ENCODE measurements at regions not wholly inside any gene's neighbourhood (a gene's known extent, or its start where the extent isn't known, plus 50 kb on each side); places are given as distances from the start of the nearest gene placed in this dataset.
"Not testable (repeated sequence)": the region's sequence is repeated elsewhere in the genome, so short reads cannot be mapped to it uniquely, and the experiment has no call there.

DNA sequence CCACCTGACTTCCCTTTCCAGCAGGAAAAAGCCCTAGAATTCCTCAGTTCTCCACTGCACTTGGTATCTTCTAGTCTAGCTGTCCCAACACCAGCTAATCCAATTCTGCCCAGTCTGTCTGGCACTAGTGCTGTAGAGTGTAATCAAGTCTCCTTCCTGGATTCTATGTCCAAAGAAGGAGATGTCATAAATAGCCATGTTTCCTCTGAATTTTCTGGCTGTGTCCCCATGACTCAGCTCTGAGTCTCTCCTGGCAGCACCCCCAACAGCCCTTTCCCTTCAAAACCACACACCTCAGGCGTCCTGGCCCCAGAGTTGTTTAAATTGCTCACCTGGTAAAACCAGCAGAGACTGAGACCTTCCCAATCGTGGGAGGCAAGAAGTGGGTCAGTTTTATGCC is 197.2 kb downstream of the GRXCR1 start:
- Mint-ChIP-seq H3K36me3 (no peaks in the 10 kb centered on the region), H3K4me3 (no peak overlapping the region), H3K4me1 (ENCODE audit: low read depth in 2 of 2) (no peaks in the 10 kb centered on the region), H3K9me3 (peaks cover 7% of the 10 kb centered on the region), H3K27ac (no peak overlapping the region), H3K27me3 (no peaks in the 10 kb centered on the region)
- no peak for DNase-seq (ENCODE audit: low spot score)
- ATAC-seq, result no peak

GRCh38 chr4:43103048-43103447 is 210.5 kb downstream of the GRXCR1 start:
- H3K27ac Mint-ChIP-seq, result no peak overlapping the region
- no peaks in the 10 kb centered on the region for H3K27me3 Mint-ChIP-seq
- peaks cover 13% of the 10 kb centered on the region for H3K9me3 Mint-ChIP-seq
- no peaks in the 10 kb centered on the region for H3K4me1 Mint-ChIP-seq (ENCODE audit: low read depth in 2 of 2)
- DNase-seq (ENCODE audit: low spot score) (no peak), ATAC-seq (no peak)
- H3K4me3 Mint-ChIP-seq, result no peak overlapping the region
- no peaks in the 10 kb centered on the region for H3K36me3 Mint-ChIP-seq

DNA sequence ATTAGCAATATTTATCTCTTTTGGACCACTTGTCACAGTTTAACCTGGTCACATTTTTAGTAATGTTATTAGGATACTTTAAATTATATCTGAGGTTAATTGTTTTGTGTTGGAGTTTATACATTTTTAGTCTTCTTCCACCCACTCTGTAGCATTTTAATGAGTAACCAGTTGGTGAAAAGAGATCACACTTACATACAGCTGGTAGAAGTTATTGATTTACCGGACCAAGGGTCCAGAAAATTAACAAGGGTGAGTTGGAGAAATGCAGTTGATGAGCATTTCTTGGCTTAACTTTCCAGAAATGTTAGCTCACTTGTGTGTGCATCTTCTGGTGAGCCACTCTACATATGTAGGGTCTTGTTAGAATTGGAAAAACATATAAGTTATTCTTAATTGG is 219.6 kb downstream of the GRXCR1 start:
- no peaks in the 10 kb centered on the region for H3K4me1 Mint-ChIP-seq (ENCODE audit: low read depth in 2 of 2)

DNA sequence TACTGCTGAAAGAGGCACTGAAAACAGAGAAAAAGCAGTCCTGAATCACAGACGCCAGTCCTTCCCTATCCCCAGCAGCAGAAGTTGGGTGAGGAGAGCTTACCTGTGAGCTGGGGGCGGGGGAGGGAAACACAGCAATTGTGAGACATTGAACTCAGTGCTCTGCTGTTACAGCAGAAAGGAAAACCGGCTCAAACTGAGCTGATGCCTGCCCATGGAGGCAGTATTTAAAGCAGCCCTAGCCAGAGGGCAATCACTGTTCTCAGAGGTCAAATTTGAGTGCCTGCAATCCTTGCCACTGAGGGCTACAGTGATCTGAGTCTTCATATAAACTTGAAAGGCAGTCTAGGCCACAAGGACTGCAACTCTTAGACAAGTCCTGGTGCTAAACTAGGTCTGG is 220.7 kb downstream of the GRXCR1 start:
- Mint-ChIP-seq H3K36me3 (no peaks in the 10 kb centered on the region), H3K27ac (no peak overlapping the region), H3K27me3 (no peaks in the 10 kb centered on the region), H3K9me3 (peaks cover 15% of the 10 kb centered on the region), H3K4me3 (no peak overlapping the region), H3K4me1 (ENCODE audit: low read depth in 2 of 2) (no peaks in the 10 kb centered on the region)
- DNase-seq (ENCODE audit: low spot score), result no peak
- no peak for ATAC-seq

More for the DNA sequence above, 219.6 kb downstream of the GRXCR1 start:
- ATAC-seq, result no peak
- H3K36me3 Mint-ChIP-seq, result no peaks in the 10 kb centered on the region
- H3K4me3 Mint-ChIP-seq, result no peak overlapping the region
- peaks cover 15% of the 10 kb centered on the region for H3K9me3 Mint-ChIP-seq
- H3K27ac Mint-ChIP-seq, result no peak overlapping the region
- H3K27me3 Mint-ChIP-seq, result no peaks in the 10 kb centered on the region
- no peak for DNase-seq (ENCODE audit: low spot score)

GRCh38 chr4:43126595-43126994 is 234.1 kb downstream of the GRXCR1 start:
- Mint-ChIP-seq H3K9me3 (peaks cover 7% of the 10 kb centered on the region), H3K27me3 (no peaks in the 10 kb centered on the region), H3K36me3 (no peaks in the 10 kb centered on the region), H3K4me3 (no peak overlapping the region), H3K4me1 (ENCODE audit: low read depth in 2 of 2) (no peaks in the 10 kb centered on the region), H3K27ac (no peak overlapping the region)
- ATAC-seq (no peak), DNase-seq (ENCODE audit: low spot score) (no peak)

DNA sequence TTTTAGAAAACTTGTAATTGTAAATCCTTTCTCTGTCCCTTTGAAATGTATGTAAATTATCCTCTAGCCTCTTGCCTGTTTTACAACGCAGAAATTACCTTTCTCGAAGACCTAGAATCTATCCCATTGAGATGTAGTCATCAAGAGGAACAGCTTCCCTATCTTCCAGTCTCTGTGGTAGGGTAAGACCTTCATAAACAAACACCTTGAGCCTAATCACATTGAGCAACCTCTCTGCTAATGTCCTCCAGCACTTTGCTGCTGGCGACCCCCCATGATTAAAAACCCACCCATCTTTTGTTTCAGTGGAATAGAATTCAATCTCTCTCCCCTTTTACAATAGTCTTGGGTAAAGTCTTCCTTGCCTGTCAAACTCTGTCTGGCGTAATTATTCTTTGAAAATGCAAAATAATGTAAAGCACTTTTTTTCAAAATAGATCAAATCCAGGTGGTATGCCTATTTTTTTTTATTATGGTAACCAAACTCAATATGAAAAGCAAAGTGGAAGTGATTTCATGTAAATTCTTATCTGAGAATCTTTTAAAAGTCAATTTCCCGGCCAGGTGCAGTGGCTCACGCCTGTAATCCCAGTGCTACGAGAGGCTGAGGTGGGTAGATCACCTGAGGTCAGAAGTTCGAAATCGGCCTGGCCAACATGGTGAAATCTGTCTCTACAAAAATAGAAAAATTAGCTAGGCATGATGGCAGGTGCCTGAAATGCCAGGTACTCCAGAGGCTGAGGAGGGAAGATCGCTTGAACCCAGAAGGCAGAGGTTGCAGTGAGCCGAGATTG is 237.9 kb downstream of the GRXCR1 start:
- H3K9me3 Mint-ChIP-seq, result peaks cover 2% of the 10 kb centered on the region
- no peaks in the 10 kb centered on the region for H3K4me1 Mint-ChIP-seq (ENCODE audit: low read depth in 2 of 2)

DNA sequence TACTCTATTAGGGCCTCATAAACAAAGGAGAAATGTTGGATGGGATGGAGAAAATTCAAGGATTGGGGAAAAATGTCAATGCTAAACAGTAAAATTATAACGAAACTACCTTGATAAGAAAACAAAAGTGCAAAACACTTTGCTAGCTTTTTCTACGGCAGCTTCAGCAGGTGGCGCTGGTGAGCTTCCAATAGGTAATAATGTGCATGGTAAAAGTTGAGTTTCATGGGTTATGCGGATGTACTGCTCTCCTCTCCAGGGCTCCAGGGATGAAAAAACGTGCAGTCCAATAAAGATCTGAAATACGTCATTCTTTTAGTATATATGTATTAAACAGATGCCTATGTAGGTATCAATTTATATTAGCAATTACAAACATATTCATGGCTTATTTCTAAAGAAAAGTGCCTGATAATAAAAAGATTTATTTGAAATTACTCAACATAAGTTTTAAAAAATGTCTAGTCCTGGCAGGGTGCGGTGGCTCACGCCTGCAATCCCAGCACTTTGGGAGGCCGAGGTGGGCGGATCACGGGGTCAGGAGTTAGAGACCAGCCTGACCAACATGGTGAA is 239.6 kb downstream of the GRXCR1 start:
- Mint-ChIP-seq H3K27me3 (no peaks in the 10 kb centered on the region), H3K36me3 (no peaks in the 10 kb centered on the region), H3K27ac (no peak overlapping the region), H3K9me3 (no peaks in the 10 kb centered on the region), H3K4me1 (ENCODE audit: low read depth in 2 of 2) (no peaks in the 10 kb centered on the region), H3K4me3 (no peak overlapping the region)
- ATAC-seq (no peak), DNase-seq (ENCODE audit: low spot score) (peak; percentile 63)

More for the DNA sequence above, 237.9 kb downstream of the GRXCR1 start:
- Mint-ChIP-seq H3K36me3 (no peaks in the 10 kb centered on the region), H3K4me3 (no peak overlapping the region), H3K27me3 (no peaks in the 10 kb centered on the region), H3K27ac (no peak overlapping the region)
- ATAC-seq (no peak), DNase-seq (ENCODE audit: low spot score) (no peak)

- H3K4me3 Mint-ChIP-seq, result no peak overlapping the region
Observed at GRCh38 chr4:43133566-43133965, 241.1 kb downstream of the GRXCR1 start.

DNA sequence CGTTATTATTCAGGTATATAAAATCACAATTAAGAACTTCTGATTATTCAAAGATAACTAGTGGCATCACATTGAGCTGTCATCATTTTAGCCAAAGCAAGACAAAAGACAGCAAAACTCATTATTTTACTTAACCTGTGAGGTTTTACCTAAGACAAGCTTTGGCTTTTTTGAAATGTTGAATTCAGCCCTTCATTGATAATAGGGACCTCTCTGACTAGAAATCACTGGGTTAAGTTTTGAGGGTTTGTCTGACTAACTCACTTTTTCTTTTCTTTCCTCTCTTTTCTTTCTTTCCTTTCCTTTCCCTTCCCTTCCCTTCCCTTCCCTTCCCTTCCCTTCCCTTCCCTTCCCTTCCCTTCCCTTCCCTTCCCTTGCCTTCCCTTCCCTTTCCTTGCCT is 244.2 kb downstream of the GRXCR1 start:
- Mint-ChIP-seq H3K36me3 (peaks cover 7% of the 10 kb centered on the region), H3K27me3 (no peaks in the 10 kb centered on the region), H3K9me3 (peaks cover 6% of the 10 kb centered on the region), H3K4me3 (no peak overlapping the region), H3K27ac (no peak overlapping the region), H3K4me1 (ENCODE audit: low read depth in 2 of 2) (no peaks in the 10 kb centered on the region)
- ATAC-seq, result no peak
- no peak for DNase-seq (ENCODE audit: low spot score)

More at GRCh38 chr4:43133566-43133965, 241.1 kb downstream of the GRXCR1 start:
- H3K9me3 Mint-ChIP-seq, result peaks cover 3% of the 10 kb centered on the region
- H3K27ac Mint-ChIP-seq, result no peak overlapping the region
- H3K27me3 Mint-ChIP-seq, result no peaks in the 10 kb centered on the region
- no peaks in the 10 kb centered on the region for H3K4me1 Mint-ChIP-seq (ENCODE audit: low read depth in 2 of 2)
- H3K36me3 Mint-ChIP-seq, result no peaks in the 10 kb centered on the region
- DNase-seq (ENCODE audit: low spot score), result no peak
- no peak for ATAC-seq

DNA sequence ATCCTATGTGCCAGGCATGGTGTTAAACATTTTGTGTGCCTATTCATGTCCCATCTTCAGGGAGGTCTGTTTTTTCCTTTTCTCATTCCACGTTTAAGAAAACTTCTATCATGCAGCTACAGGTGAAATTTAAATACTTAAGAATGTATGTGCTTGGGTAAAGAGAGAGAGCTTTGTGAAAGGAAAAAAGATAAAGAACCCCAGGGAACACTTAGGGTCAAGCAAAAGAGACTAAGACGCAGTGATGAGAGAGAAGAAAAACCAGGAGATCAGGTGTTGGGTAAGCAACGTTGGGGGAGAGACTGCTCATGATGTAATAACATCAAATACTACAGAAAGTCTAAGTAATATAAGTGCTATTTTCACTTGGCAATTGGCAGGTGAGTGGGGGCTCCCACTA is 253.7 kb downstream of the GRXCR1 start:
- Mint-ChIP-seq H3K4me3 (no peak overlapping the region), H3K27me3 (no peaks in the 10 kb centered on the region), H3K36me3 (no peaks in the 10 kb centered on the region), H3K27ac (no peak overlapping the region), H3K9me3 (peaks cover 21% of the 10 kb centered on the region), H3K4me1 (ENCODE audit: low read depth in 2 of 2) (no peaks in the 10 kb centered on the region)
- ATAC-seq (no peak), DNase-seq (ENCODE audit: low spot score) (no peak)

DNA sequence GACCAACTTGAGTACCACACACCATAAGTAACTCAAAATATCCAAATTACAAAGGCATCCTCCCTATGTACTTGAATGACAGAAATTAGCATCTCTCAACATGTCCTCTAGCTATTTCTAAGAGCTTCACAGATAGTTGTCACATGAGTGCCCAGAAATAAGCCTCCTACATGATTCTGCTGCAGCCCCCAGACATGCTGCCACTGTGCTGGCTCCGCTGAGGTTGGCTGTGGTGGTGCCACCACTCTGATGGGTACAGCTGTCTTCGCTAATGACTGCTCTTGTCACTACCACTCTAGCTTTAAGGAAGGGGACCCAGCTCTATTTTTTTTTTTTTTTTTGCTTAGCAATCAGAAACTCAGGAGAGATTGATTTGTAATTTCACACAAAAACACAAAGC is 256.0 kb downstream of the GRXCR1 start:
- Mint-ChIP-seq H3K4me1 (ENCODE audit: low read depth in 2 of 2) (no peaks in the 10 kb centered on the region), H3K27ac (no peak overlapping the region), H3K27me3 (no peaks in the 10 kb centered on the region), H3K4me3 (no peak overlapping the region), H3K9me3 (peaks cover 21% of the 10 kb centered on the region), H3K36me3 (no peaks in the 10 kb centered on the region)
- DNase-seq (ENCODE audit: low spot score) (no peak), ATAC-seq (no peak)

GRCh38 chr4:43163101-43163792 is 270.7 kb downstream of the GRXCR1 start:
- peaks cover 7 to 9% of the 10 kb centered on the region in 2 donors for H3K4me1 Mint-ChIP-seq (ENCODE audit: low read depth in 2 of 2)
- ATAC-seq (no peak), DNase-seq (ENCODE audit: low spot score) (no peak)
- peaks cover 7% of the 10 kb centered on the region for H3K9me3 Mint-ChIP-seq
- no peaks in the 10 kb centered on the region for H3K36me3 Mint-ChIP-seq
- H3K27me3 Mint-ChIP-seq, result no peaks in the 10 kb centered on the region
- H3K27ac Mint-ChIP-seq, result no peak overlapping the region
- H3K4me3 Mint-ChIP-seq, result peak overlapping the region; percentile 24

GRCh38 chr4:43189741-43190140 is 297.2 kb downstream of the GRXCR1 start:
- H3K27me3 Mint-ChIP-seq, result no peaks in the 10 kb centered on the region
- H3K4me3 Mint-ChIP-seq, result no peak overlapping the region
- DNase-seq (ENCODE audit: low spot score) (no peak), ATAC-seq (no peak)
- peaks cover 10% of the 10 kb centered on the region for H3K9me3 Mint-ChIP-seq
- no peaks in the 10 kb centered on the region for H3K36me3 Mint-ChIP-seq
- H3K27ac Mint-ChIP-seq, result no peak overlapping the region
- no peaks in the 10 kb centered on the region for H3K4me1 Mint-ChIP-seq (ENCODE audit: low read depth in 2 of 2)

- H3K4me3 Mint-ChIP-seq; H3K27me3 Mint-ChIP-seq; ATAC-seq; H3K27ac Mint-ChIP-seq; H3K36me3 Mint-ChIP-seq; DNase-seq (ENCODE audit: low spot score); H3K4me1 Mint-ChIP-seq (ENCODE audit: low read depth in 2 of 2): not testable (repeated sequence)
- H3K9me3 Mint-ChIP-seq, result peaks cover 11% of the 10 kb centered on the region
Observed at GRCh38 chr4:43212576-43212975, 320.1 kb downstream of the GRXCR1 start.

Data from natural killer cell treated with Interleukin-12 subunit alpha and Interleukin-12 subunit beta and Interleukin-15 and Interleukin-18, amount 100 ng/mL, for 72 hours (primary cell).